ENCODE measurements at regions not wholly inside any gene's neighbourhood (a gene's known extent, or its start where the extent isn't known, plus 50 kb on each side); places are given as distances from the start of the nearest gene placed in this dataset.

DNA sequence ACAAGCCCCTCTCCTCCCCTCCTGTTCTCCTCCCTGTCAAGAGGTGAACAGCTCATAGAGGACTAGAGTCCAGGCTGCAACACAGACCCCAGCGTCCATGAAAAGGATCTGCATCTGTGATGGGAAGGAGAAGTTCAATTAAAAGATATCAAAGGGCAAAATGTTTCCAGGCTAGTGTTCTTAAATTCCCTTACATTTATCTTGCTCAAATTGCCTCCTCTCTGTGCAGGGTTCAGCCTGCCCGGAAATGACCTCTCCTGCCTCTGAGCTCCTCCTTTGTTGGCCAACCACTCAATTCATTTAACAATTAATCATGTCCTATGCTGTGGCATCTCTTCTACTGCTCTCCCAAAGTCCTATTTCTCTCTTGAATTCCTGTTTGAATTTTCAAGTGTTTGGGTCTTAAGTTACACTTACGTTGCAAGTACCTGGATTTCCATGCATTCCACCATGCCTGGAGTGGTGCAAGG is 105.3 kb downstream of the TSN start:
- DNase-seq, result no peak

DNA sequence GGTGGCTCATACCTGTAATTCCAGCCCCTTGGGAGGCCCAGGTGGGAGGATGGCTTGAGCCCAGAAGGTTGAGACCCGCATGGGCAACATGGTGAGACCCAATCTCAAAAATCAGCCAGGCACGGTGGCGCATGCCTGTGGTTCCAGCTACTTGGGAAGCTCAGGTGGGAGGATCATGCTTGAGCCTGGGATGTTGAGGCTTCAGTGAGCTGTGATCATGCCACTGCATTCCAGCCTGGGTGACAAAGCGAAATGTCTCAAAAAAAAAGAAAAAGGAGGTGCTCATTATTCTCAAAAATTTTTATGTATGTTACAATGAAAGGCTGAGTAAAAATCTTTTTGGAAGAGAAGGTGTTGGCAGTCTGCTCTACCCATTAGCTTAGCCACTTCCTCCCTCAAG is 106.8 kb downstream of the TSN start:
- DNase-seq, result no peak

DNA sequence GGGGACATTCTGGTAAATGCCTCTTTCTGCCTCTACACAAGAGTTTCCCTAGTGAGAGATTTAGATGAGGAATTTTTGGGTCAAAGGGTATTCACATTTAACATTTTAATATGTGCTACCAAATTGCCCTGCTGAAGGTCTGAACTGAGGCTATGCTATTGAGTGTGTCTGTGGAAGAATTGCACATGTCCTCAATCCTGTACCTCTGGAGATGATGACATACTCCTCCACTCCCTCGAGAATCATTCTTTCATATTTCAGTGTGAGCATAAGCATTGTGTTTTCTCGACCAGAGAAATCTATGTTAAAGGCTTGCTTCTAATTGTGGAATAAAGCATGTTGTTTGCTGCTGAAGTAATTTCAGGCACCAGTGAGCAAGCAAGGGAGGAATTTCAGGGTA is 110.5 kb downstream of the TSN start:
- DNase-seq, result no peak

DNA sequence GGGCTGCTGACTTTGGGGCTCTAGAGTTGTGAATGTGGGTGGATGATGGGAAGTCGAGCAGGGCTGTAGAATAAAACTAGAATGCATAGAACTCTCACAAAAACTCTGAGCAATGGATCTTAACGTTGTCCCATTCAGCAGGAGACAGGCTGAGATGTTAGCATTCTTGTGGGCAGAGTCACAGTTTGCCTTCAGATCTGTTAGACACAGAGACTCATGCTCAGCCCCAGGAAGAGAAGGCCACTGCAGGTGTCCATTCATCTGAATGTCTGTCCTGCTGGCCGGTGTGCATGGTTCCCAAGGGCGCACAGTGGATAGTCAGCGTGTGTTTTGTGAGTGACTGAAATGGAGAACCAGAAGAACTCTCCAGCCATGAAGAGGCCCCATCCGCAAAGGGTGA is 111.3 kb downstream of the TSN start:
- no peak for DNase-seq

DNA sequence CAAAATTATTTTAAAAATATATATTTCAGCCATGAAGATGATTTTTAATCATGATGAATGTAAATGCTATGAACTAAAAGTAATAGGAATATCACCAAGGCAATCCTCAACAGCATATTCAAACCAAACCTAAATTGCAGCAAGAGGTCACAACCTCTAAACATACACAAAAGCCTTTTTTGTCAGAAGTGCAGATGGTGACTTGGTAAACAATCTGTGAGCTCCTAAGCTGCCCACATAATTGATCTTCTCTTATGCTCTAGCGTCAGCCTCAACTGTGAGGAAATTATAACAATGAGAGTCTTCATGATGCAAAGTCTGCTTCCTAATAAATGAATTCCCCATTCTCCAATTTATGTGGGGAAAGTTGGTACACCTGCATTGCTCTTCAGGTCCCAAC is 113.2 kb downstream of the TSN start:
- DNase-seq, result no peak

DNA sequence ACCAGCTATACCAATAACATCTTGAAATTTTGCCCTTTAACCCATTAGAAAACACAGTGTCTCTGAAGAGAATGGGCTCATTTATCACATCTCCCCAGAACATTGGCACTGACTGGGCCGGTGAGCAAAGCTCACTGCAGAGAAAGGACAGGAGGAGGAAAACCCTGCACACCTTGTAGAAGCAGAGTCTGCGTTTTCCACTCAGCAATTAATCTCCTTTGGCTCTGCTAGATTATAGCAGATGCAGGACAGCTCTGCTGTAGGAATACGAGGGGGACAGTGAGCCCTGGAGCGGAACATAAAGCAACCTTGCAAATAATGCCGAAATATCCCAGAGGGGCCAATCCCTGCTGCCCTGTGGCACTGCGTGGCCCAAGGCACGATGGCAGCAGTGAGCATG is 113.9 kb downstream of the TSN start:
- no peak for DNase-seq

DNA sequence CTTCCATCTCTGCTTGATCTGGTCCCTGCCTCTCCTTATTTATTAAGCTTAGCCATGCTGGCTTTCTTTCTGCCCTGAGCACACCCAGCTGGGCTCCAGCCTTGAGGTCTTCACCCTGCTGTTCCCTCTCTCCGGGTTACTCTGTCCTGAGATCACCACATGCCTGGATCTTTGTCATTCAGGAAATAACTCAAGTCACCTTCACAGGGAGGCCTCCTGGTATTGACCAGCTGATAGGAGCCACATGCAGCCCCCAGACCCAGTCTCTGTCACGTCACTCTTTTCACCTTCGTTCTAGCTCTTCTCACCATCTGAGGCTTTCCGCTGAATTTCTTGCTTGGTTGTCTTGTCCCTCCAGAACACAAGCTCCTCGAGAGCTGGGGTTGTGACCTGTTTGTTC is 114.4 kb downstream of the TSN start:
- DNase-seq, result no peak

DNA sequence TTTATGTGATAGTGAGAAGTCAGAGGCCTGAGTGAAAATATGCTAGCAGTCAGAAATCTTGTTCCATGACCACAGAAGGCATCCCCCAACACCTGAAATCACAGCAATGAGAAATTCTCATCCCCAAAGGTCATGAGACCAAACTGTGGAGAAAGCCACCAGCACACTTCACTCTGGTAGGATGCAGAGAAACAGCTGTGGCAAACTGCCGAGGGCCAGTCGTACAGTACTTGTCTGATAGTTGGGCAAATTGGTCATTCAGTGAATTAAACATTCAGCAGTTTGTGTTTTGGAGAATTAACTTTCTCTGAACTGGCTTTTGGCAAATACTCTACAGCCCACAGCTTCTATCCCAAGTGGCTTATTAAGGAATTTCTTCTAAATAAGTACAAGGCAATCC is 117.2 kb downstream of the TSN start:
- no peak for DNase-seq

DNA sequence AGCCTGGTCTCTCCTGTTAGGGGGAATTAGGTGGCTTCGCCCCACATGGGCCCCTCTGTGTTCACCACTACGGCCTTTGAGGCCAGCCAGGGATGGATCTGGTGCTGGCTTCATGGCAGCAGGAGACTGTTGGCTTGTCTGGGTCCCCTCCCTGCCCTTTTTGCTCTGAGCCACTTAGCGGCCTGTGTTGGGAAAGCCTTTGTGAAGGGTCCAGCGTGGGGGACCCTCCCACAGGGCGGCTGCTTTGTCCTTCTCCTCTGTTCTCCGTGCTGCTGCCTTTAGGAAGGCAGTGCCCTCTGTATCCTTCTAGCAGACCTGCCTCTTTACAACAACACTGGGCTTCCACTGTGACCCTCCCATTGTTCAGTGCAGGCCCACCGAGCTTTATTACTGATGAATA is 118.4 kb downstream of the TSN start:
- no peak for DNase-seq

DNA sequence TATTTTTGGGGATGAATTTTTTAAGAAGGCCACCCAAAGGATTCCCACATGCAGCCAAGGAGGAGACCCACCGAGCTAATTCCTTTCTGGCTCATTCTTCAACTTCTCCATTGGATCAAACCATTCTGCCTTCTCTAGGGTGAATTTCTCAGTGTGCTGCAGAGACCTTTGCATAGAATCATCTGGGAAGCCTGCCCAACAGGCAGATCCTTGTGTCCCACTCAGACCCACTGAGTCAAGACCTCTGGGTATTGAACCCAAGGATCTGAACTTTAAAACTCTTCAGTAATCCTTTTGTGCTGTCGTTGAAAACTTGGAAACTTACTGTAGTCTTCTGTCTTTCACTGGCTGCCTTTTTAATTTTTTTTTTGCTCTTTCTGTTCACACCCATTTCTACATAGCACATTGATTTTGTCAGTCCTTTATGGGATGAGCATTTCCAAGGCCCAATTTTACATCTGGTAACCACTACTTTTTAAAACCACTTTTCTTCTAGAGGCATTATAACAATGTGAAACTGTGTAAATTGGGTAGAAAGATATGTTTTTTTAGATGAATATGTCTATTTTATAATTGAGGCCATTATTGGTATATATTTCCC is 120.2 kb downstream of the TSN start:
- no peak for DNase-seq

DNA sequence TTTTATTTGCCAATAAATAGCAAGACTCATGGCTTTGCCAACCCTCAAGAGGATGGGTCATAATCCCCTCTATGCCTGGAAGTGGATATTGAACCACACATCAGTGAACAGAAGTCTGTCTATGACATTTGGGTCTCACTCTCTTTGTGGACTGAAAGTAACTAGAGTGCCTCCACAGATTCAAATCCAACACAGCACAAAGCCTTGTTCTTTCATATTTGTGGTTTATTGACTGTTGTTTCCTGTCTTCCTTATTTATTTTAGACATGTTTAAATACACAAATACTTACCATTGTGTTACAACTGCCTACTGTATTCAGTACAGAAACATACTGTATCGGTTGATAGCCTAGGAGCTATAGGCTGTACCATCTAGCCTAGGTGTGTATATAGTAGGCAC is 121.9 kb downstream of the TSN start:
- DNase-seq, result no peak

DNA sequence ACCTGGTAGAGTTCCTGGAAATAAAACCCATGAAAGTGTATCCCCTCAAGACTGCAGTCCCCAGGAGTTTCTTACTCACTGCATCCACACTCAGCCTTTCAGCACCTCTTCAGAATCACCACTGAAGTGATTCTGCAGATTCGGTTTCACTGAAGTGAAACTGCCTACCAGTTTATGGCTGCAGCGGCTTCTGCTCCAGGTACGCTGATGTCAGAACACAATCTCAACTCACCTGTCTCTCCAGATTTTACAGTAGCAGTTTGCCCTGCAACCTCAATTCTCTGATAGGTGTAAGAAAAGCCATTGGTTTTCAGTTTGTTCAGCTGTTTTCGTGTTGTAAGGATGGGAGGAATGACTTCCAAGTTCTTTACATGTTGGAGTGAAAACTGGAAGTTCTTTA is 124.8 kb downstream of the TSN start:
- no peak for DNase-seq

DNA sequence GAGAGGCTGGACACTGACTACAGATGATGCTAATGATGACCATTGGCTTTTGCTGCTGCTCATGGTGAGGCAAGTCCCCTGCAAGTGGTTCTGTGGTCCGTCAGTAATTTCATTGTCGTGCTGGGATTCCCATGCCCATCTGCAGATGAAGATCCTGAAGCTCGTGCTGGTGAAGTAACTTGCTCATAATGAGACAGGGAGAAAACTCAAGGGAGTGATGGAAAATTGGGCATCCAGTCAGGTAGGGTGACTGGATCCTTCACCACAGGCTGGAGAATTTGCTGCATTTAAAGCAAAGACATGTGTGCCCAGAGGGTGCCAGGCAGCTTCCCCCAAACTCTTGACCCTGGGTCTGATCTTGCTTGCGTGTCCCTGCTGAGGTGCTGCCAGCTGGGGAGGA is 125.6 kb downstream of the TSN start:
- DNase-seq, result no peak

DNA sequence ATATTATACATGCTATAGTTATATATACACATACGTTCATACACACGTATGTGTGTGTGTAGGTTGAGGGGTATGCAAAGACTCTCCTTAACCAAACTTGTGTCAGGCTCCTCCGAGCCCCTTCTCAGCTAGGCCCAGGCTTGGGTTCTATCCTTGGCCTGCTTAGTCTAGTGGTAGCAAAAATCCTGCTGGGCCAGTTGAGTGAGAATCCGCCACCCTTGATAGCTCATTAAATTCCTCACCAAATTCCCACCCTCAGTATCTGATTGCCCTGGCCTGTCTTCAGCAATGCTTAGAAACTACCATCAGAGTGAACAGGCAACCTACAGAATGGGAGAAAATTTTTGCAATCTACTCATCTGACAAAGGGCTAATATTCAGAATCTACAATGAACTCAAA is 126.5 kb downstream of the TSN start:
- no peak for DNase-seq

DNA sequence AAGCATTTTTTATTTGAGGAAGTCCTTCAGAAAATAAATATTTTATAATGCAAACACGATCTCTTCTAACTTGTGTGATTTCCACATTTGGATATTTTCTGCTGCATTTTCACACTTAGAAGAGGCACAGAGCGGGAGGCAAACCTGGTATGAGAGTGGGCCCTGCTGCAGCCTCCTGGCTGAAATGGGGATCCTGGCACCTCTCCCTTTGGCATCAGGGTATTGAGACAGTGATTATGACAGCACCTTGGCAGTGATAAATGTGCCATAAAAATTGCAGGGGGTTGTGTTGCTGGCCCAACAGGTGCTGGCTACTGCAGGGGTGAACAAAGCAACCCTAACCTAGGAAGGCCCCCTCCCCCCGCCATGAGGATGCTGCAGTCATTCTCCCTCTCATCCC is 128.6 kb downstream of the TSN start:
- no peak for DNase-seq

DNA sequence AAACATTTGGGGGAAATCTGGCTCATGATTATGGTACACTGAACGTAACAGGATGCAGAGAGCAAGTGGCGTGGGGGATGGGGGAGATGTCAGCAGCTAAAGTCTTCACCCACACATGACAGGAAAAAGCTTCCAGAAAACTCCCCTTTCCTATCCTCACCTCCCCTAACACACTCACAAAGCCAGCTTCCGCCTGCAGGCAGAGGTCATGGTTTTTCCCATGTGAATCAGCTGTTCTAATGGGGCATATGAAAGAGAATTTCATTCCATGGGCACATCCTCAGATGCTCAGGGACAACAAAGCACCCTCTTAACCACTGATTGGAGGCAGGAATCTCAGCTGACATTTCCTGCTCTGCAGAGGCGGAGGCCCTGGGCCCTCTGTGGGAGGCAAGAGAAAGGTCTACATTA is 129.1 kb downstream of the TSN start:
- DNase-seq, result no peak

DNA sequence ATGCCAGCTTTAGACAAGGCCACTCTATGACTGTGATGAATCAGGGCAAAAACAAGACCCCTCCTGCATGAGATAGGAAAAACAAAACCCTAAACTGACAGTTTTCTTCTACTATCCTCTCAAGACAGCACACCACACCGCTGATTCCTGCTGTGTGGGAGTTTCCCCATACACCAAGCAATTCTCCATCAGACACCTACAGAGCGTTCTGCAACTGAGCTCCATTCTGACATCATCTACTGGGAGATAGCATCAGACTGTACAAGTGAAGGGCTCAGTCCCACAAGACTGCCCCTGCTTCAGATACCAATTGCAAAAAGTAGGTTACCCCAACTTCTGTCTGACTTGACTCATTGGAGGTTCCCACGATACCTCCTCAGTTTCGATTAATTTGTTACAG is 130.6 kb downstream of the TSN start:
- DNase-seq, result no peak

DNA sequence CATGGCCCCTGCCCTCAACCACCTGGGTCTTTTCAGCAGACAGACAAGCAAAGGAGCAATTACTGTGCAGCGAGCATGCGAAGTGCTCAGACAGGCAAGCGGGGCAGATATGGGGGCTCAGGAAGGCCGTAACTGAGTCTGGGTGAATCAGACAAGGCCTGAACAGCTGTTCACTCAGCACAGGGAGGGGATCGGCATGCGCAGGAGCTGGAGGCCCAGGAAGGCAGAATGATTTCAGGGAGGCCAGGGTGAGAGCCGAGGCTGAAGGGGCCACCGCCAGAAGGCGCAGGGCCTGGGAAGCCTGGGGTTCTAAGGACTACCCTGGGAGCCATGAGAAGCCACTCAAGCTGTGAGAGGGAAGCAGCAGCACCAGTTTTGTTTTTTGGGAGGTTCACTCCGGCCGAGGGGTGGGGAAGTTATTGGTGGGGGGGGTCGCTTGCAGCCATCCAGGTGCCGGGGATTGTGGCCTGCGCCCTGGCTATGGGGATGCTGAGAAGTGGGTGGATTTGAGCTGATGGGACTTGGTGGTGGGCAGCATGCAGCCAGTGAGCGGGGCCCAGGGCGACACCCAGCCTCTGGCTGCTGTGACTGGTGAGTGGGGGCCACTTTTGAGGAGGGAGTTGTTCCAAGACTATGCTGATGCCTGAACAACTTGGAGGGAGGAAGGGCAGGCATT is 132.2 kb downstream of the TSN start:
- DNase-seq, result no peak

DNA sequence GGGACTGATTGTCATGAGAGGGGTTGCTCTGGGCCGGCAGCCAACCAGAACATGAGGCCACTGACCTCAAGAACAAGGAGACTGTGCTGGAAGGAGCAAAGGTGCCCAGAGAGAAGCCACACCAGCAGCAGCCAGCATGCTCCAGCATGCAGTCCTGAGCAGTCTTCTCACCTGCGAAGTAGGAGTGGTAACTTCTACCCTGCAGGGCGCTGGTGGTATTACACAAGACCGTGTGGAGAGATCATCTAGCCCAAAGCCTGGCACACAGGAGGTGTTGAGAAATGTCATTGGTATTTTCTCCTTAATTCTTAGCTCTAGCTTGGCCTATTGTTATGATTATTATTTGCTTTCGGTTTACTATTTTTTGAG is 132.7 kb downstream of the TSN start:
- peak; percentile 40 for DNase-seq

DNA sequence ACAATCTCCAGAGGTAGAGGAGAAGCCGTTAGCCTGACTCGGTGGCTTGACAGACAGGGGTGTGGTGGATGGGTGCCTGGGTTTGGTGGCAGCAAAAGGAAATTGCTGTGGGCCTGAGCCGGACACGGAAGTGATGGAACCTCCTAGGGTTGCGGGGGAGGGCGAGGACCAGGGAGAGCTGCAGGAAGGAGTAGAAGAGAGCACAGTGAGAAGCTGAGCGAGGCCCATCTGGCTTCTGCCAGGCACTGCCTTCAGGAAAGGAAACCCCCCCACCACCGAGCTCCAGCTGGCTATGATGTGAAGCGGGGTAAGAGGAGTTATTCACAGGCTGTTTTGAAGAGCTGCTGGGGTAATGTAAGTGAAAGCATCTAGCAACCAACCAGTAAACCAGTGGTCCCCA is 134.6 kb downstream of the TSN start:
- DNase-seq, result no peak

DNA sequence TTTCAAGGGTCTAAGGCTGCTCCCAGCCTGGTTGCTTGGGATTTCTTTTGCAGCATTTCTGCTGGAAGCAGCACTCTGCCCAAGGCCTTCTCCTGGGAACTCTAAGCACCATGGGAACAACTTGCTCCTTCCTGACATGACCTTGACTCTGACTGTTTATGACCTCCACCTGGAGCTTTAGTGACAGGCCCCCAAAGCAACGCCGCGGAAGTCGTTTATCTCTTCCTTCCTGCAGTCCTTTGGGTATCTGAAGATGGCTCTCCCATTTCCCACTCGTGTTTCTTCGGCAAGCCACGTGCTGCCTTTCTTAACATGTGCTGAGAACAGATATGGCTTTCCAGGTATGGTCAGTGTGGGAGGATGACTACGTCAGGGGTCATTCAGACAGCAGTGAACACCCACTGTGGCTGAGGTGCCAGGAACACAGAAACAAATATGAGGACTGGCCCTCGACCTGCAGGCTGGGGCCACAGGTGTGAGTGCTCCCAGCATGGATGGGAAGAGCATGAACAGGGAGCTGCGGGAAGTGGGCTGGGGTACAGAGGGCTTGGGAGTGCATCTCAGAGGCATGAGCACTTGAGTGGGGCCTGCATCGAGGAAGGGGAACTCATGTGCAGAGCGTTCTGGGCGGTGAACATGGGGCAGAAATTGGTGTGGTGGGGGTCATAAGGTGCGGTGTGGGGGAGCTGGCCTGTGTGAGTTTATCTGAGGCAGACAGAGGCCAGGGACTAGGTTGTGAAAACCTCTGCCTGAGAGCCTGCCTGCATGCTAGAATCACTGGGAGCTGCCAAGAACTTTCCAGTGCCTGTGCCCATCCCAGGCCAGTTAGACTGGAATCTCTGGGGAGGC is 140.5 kb downstream of the TSN start:
- no peak for DNase-seq

DNA sequence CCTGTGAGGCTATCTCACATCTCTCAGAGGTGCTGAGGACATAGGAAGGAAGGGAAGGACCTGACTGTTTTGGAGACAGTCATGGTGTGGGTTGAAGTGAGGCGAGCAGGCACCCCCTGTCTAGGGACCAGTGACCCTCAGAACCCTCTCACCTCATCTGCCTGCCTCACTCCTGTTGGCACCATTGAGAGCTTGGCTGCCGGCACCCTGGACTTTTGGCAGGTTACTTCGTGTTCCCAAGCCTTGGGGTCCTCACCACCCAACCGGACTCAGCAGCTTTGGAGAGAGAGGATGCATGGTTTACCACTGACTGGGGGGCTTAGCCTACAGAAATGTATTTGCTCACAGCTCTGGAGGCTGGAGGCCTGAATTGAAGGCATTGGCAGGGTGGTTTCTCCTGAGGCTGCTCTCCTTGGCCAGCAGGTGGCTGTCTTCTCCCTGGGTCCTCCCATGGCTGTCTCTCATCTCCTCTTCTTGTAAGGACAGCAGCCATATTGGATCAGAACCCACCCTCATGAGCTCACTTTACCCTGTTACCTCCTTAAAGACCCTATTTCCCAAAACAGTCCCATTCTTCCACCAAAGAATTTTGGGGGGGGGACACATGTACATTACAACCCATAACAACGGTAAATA is 142.0 kb downstream of the TSN start:
- peak; percentile 76 for DNase-seq

DNA sequence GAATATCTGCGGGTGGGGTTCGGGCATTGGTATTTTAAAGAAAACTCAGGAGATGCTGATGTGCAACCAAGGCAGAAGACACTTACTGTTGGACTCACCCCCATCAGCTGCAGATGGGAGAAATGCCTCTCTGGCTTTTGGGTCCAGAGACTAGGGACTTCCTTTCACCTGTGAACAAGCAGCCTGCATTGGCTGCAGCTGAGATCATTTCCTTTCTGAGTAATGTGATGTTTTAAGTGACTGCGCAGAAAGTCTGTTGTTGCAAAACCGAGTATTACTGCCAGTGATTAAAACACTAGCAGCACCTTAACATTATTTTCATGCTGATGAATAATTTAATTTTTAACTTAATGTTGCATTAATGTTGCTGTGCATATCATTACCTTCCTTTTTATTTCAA is 143.0 kb downstream of the TSN start:
- DNase-seq, result no peak

DNA sequence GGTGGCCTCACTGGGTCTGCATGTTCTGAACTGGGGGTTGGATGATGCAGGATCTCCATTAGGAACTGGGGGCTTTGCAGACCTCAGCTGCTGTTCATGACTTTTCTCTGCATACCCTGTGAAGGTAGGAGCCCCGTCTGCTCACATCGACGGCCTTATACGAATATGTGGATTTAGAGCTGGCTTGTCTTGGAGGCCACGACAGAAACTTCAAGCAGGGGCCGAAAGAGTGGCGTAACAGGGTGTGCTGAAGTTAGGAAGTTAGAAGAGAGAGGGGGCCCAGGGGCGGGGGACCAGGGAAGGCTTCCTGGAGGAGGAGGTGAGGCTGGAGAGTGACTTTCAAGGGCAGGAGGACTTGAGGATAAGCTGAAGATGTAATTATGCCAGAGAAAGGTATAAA is 144.9 kb downstream of the TSN start:
- no peak for DNase-seq

Measured in hematopoietic multipotent progenitor cell treated with erythropoietin and hydrocortisone succinate and interleukin-3 and kit ligand, for 6 days (in vitro differentiated cells).